PC-3 (cell line): ENCODE measurements at regions not wholly inside any gene's neighbourhood (a gene's known extent, or its start where the extent isn't known, plus 50 kb on each side); places are given as distances from the start of the nearest gene placed in this dataset.

Source experiments
- CTCF ChIP-seq: fragments of 300-600 bp; sonication (generic); conservative IDR thresholded peaks from 2 replicates; pipeline ENCODE4 v1.5.1; 2017; ENCODE audit warnings: antibody characterized with exemption, low read depth, mild to moderate bottlenecking, low read length
- EZH2 ChIP-seq: fragments of 300-600 bp; sonication (generic); IDR thresholded peaks from one replicate; pipeline ENCODE4 v1.6.1; 2017; ENCODE audit warnings: antibody characterized with exemption, mild to moderate bottlenecking, low read length; ENCODE audit not compliant: unreplicated experiment
- EZH2phosphoT487 ChIP-seq: fragments of 300-600 bp; sonication (generic); IDR thresholded peaks from 2 replicates; pipeline ENCODE4 v1.6.1; 2018; ENCODE audit warnings: mild to moderate bottlenecking, antibody characterized with exemption, low read length, borderline replicate concordance

DNA sequence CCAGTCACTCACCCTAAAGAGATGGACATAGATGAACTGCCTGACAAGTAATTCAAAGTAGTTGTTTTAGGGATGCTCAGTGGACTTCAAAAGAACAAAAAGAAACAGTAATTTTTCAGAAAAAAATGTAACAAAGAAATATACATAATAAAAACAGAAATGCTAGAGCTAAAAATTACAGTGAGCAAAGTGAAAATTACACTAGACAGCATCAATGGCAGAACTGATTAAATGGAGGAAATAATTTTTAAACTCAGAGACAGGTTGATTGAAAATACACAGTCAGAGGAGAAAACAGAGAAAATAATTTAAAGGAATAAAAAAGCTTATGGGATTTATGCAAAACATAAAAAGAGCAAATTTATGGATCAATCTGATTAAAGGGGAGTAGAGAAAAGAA lies 1968.4 kb downstream of the EFNA5 start:
- no peak for TF ChIP-seq CTCF
- TF ChIP-seq EZH2: no peak
- no peak for TF ChIP-seq EZH2phosphoT487
